PFSK-1 (cell line): ENCODE measurements at regions not wholly inside any gene's neighbourhood (a gene's known extent, or its start where the extent isn't known, plus 50 kb on each side); places are given as distances from the start of the nearest gene placed in this dataset.

Source experiments
- FOXP2 ChIP-seq: optimal IDR thresholded peaks from 2 replicates; pipeline ENCODE3; 2011; ENCODE audit warnings: borderline replicate concordance, control low read depth, inconsistent platforms; ENCODE audit not compliant: insufficient read depth; ENCODE audit errors: extremely low read length, extremely low read depth
- POLR2AphosphoS5 ChIP-seq: IDR thresholded peaks from 2 replicates; pipeline ENCODE4 v1.6.1; 2012; ENCODE audit warnings: low read depth, mild to moderate bottlenecking, control low read depth, low read length, moderate library complexity
- SIN3A ChIP-seq: IDR thresholded peaks from 2 replicates; pipeline ENCODE4 v1.6.1; 2012; ENCODE audit warnings: mild to moderate bottlenecking, low read length, moderate library complexity, borderline replicate concordance; ENCODE audit not compliant: insufficient read depth
- TAF1 ChIP-seq: IDR thresholded peaks from 2 replicates; pipeline ENCODE4 v1.6.1; 2012; ENCODE audit warnings: low read length, control low read depth, borderline replicate concordance; ENCODE audit not compliant: insufficient read depth
- TF ChIP-seq, protein P1 (sequence below), 2 experiments: IDR thresholded peaks; 2 replicates each; pipeline versions ENCODE4 v1.6.1 to v1.8.0; 2011 to 2012; ENCODE audit warnings: low read depth in 2 of 2, low read length in 2 of 2, control low read depth in 1 of 2, inconsistent platforms in 1 of 2, mild to moderate bottlenecking in 1 of 2, moderate library complexity in 1 of 2; ENCODE audit not compliant: insufficient read depth in 1 of 2

DNA sequence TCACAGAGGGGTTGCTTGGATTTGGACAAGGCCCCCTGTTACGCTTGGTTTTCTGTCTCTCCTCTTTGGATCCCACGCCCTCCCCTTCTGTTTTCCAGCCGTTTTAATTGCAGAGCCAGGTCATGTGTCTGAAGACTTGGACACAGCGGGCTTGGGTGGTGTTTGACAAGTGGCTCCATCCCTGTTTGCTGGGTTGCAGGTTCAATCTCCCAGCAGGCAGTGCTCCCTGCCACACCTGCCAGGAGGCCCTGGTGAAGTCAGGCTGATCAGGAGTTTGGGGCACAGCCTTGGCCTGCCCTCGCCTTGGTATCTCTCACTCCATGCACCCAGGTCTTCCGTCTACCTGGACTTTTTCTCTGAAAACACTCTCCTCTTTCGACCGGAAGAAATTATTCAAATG is 59.0 kb downstream of the PLXNA1 start:
- TF ChIP-seq FOXP2: no peak

DNA sequence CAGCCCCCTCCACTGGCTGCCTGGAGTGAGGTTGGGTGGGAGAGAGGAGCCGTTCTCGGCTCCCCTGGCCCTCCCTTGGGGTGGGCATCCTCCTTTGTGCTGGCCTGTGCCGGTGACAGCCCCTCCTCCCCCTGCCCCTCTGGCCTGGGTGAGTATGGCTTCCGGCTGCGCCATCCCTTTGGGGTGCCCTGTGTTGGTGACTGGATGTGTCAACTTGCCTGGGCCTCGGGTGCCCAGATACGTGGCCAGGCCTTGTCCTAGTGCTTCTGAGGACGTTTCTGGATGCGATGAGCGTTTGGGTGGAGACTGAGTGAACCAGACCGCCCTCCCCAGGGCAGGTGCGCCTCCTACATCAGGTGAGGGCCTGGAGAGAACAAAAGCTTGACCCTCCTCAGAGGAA is 59.7 kb downstream of the PLXNA1 start:
- TF ChIP-seq FOXP2 (no peak), TAF1 (no peak), POLR2AphosphoS5 (no peak), SIN3A (no peak)
- TF ChIP-seq, protein P1, sequence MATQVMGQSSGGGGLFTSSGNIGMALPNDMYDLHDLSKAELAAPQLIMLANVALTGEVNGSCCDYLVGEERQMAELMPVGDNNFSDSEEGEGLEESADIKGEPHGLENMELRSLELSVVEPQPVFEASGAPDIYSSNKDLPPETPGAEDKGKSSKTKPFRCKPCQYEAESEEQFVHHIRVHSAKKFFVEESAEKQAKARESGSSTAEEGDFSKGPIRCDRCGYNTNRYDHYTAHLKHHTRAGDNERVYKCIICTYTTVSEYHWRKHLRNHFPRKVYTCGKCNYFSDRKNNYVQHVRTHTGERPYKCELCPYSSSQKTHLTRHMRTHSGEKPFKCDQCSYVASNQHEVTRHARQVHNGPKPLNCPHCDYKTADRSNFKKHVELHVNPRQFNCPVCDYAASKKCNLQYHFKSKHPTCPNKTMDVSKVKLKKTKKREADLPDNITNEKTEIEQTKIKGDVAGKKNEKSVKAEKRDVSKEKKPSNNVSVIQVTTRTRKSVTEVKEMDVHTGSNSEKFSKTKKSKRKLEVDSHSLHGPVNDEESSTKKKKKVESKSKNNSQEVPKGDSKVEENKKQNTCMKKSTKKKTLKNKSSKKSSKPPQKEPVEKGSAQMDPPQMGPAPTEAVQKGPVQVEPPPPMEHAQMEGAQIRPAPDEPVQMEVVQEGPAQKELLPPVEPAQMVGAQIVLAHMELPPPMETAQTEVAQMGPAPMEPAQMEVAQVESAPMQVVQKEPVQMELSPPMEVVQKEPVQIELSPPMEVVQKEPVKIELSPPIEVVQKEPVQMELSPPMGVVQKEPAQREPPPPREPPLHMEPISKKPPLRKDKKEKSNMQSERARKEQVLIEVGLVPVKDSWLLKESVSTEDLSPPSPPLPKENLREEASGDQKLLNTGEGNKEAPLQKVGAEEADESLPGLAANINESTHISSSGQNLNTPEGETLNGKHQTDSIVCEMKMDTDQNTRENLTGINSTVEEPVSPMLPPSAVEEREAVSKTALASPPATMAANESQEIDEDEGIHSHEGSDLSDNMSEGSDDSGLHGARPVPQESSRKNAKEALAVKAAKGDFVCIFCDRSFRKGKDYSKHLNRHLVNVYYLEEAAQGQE (IDR thresholded peaks at IDR 0.05; ENCODE audit: insufficient read depth in 1 of 2, low read depth in 2 of 2, low read length in 2 of 2): no peak

- TF ChIP-seq, protein P1 (IDR thresholded peaks at IDR 0.05; ENCODE audit: insufficient read depth in 1 of 2, low read depth in 2 of 2, low read length in 2 of 2): no peak
- no peak for TF ChIP-seq SIN3A
- no peak for TF ChIP-seq POLR2AphosphoS5
- no peak for TF ChIP-seq FOXP2
- no peak for TF ChIP-seq TAF1
Measured at GRCh38 chr3:127043041-127043641, 60.2 kb downstream of the PLXNA1 start.

GRCh38 chr3:127043731-127044510 is 61.0 kb downstream of the PLXNA1 start:
- TF ChIP-seq FOXP2 (no peak), TAF1 (no peak), POLR2AphosphoS5 (no peak), SIN3A (no peak)
- TF ChIP-seq, protein P1 (IDR thresholded peaks at IDR 0.05; ENCODE audit: insufficient read depth in 1 of 2, low read depth in 2 of 2, low read length in 2 of 2): no peak

- TF ChIP-seq FOXP2 (no peak), POLR2AphosphoS5 (no peak), SIN3A (no peak), TAF1 (no peak)
- TF ChIP-seq, protein P1 (IDR thresholded peaks at IDR 0.05; ENCODE audit: insufficient read depth in 1 of 2, low read depth in 2 of 2, low read length in 2 of 2): no peak
Measured at GRCh38 chr3:127044996-127045395, 62.1 kb downstream of the PLXNA1 start.
